IMR-90 (cell line): ENCODE measurements at regions not wholly inside any gene's neighbourhood (a gene's known extent, or its start where the extent isn't known, plus 50 kb on each side); places are given as distances from the start of the nearest gene placed in this dataset.

ENCODE experiments used
- ATAC-seq: fragments of 200-7000 bp; cut with Tn5 transposase; 2 replicates; pipeline ENCODE4 v1.9.1; 2020; ENCODE audit warnings: low read depth, mild to moderate bottlenecking, moderate library complexity
- BruUV-seq: library from RNA; stranded (reverse); fragments of 400-500 nt; replicated peaks from 2 replicates; lab custom pipeline; 2021; lab: Mats Ljungman, UMichigan
- CTCF ChIA-PET: fragments of 300-600 bp; formaldehyde crosslinking; extraction: SDS; loops from one replicate; lab custom pipeline; 2021; ENCODE audit warnings: antibody characterized with exemption; lab: Yijun Ruan, JAX
- POLR2A ChIA-PET: fragments of 300-600 bp; sonication (Branson Sonifier 250); formaldehyde crosslinking; loops from one replicate; lab custom pipeline; 2022; ENCODE audit warnings: antibody characterized with exemption; ENCODE audit not compliant: unreplicated experiment; lab: Charles Lee
- DNase-seq: peaks from one replicate; pipeline ENCODE4 v3.0.0; 2013
- H2AFZ ChIP-seq: replicated peaks from 2 replicates; pipeline ENCODE3; 2013; ENCODE audit warnings: low read length, mild to moderate bottlenecking; ENCODE audit not compliant: poor library complexity
- H2AK5ac ChIP-seq: 2 replicates; pipeline ENCODE4 v1.6.1; 2013; ENCODE audit warnings: low read depth, low read length, inconsistent platforms
- H2AK9ac ChIP-seq: replicated peaks from 2 replicates; pipeline ENCODE3; 2013; ENCODE audit warnings: mild to moderate bottlenecking, low read depth, low read length, moderate library complexity; ENCODE audit not compliant: poor library complexity
- H2BK120ac ChIP-seq: 2 replicates; pipeline ENCODE4 v1.6.1; 2013; ENCODE audit warnings: low read depth, low read length, inconsistent platforms
- H2BK15ac ChIP-seq: 3 replicates; pipeline ENCODE4 v1.6.1; 2013; ENCODE audit warnings: low read depth, low read length, inconsistent platforms
- H2BK20ac ChIP-seq: 2 replicates; pipeline ENCODE4 v1.6.1; 2013; ENCODE audit warnings: low read depth, mild to moderate bottlenecking, inconsistent platforms, low read length, moderate library complexity
- H2BK5ac ChIP-seq: 2 replicates; pipeline ENCODE4 v1.6.1; 2013; ENCODE audit warnings: mild to moderate bottlenecking, low read depth, low read length, inconsistent platforms; ENCODE audit not compliant: poor library complexity, severe bottlenecking
- H3K14ac ChIP-seq: replicated peaks from 2 replicates; pipeline ENCODE4 v1.6.1; 2013; ENCODE audit warnings: low read depth, low read length, inconsistent platforms
- H3K18ac ChIP-seq: 2 replicates; pipeline ENCODE4 v1.6.1; 2013; ENCODE audit warnings: low read depth, low read length, control low read depth
- H3K23ac ChIP-seq: 2 replicates; pipeline ENCODE4 v1.6.1; 2013; ENCODE audit warnings: low read depth, low read length, inconsistent platforms
- H3K27ac ChIP-seq: 2 replicates; pipeline ENCODE4 v1.5.1; 2013; ENCODE audit warnings: mild to moderate bottlenecking, control low read depth, low read length; ENCODE audit not compliant: insufficient read depth
- H3K27me3 ChIP-seq: 2 replicates; pipeline ENCODE4 v1.6.1; 2013; ENCODE audit warnings: low read length; ENCODE audit not compliant: control insufficient read depth, insufficient read depth
- H3K36me3 ChIP-seq: 2 replicates; pipeline ENCODE4 v1.6.1; 2013; ENCODE audit warnings: low read length, mixed read lengths; ENCODE audit not compliant: control insufficient read depth, insufficient read depth
- H3K4ac ChIP-seq: 2 replicates; pipeline ENCODE4 v1.6.1; 2013; ENCODE audit warnings: low read depth, low read length, inconsistent platforms
- H3K4me1 ChIP-seq: 2 replicates; pipeline ENCODE4 v1.6.1; 2013; ENCODE audit warnings: low read length, mixed read lengths; ENCODE audit not compliant: control insufficient read depth, insufficient read depth
- H3K4me2 ChIP-seq: 2 replicates; pipeline ENCODE4 v1.6.1; 2013; ENCODE audit warnings: low read depth, mild to moderate bottlenecking, control low read depth, low read length, moderate library complexity
- H3K4me3 ChIP-seq: 2 replicates; pipeline ENCODE4 v1.5.1; 2013; ENCODE audit warnings: low read depth, mild to moderate bottlenecking, control low read depth, low read length, moderate library complexity; ENCODE audit not compliant: insufficient read depth
- H3K56ac ChIP-seq: 2 replicates; pipeline ENCODE4 v1.6.1; 2013; ENCODE audit warnings: low read length, inconsistent platforms; ENCODE audit not compliant: insufficient read depth; ENCODE audit errors: extremely low read depth
- H3K79me1 ChIP-seq, 2 experiments: 2 replicates each; pipeline ENCODE4 v1.6.1; 2013; ENCODE audit warnings: low read length in 2 of 2, inconsistent platforms in 1 of 2, low read depth in 1 of 2
- H3K9ac ChIP-seq: 2 replicates; pipeline ENCODE4 v1.6.1; 2013; ENCODE audit warnings: low read depth, low read length, control low read depth
- H3K9me1 ChIP-seq: 2 replicates; pipeline ENCODE4 v1.6.1; 2013; ENCODE audit warnings: low read length, inconsistent platforms; ENCODE audit not compliant: insufficient read depth
- H3K9me3 ChIP-seq: 2 replicates; pipeline ENCODE4 v1.6.1; 2013; ENCODE audit warnings: low read length; ENCODE audit not compliant: control insufficient read depth, insufficient read depth
- H4K20me1 ChIP-seq: 2 replicates; pipeline ENCODE4 v1.6.1; 2013; ENCODE audit warnings: low read length, inconsistent platforms; ENCODE audit not compliant: insufficient read depth
- H4K5ac ChIP-seq: 2 replicates; pipeline ENCODE4 v1.6.1; 2013; ENCODE audit warnings: mild to moderate bottlenecking, low read depth, low read length, control low read depth
- H4K8ac ChIP-seq, 2 experiments: 2 replicates each; pipeline ENCODE4 v1.6.1; 2013; ENCODE audit warnings: low read depth in 2 of 2, low read length in 2 of 2, control low read depth in 1 of 2, inconsistent platforms in 1 of 2
- H4K91ac ChIP-seq: 2 replicates; pipeline ENCODE4 v1.6.1; 2013; ENCODE audit warnings: low read depth, low read length, inconsistent platforms; ENCODE audit not compliant: insufficient read depth
- CEBPB ChIP-seq: IDR thresholded peaks from 2 replicates; pipeline ENCODE4 v1.6.1; 2012; ENCODE audit warnings: low read depth, low read length, improper control_type of control experiment
- CHD1 ChIP-seq: IDR thresholded peaks from 2 replicates; pipeline ENCODE4 v1.6.1; 2012; ENCODE audit warnings: low read depth, low read length, improper control_type of control experiment
- FOS ChIP-seq: fragments of 150-350 bp; IDR thresholded peaks from 2 replicates; pipeline ENCODE4 v1.6.1; 2016; ENCODE audit warnings: low read depth, low read length
- MAFK ChIP-seq: IDR thresholded peaks from 2 replicates; pipeline ENCODE4 v1.6.1; 2012; ENCODE audit warnings: low read depth, low read length, improper control_type of control experiment
- MAZ ChIP-seq: IDR thresholded peaks from 2 replicates; pipeline ENCODE4 v1.6.1; 2012; ENCODE audit warnings: low read depth, mild to moderate bottlenecking, low read length, improper control_type of control experiment, moderate library complexity, borderline replicate concordance
- NFE2L2 ChIP-seq: fragments of 150-350 bp; IDR thresholded peaks from 2 replicates; pipeline ENCODE4 v1.6.1; 2016; ENCODE audit warnings: low read depth, mild to moderate bottlenecking, low read length
- POLR2A ChIP-seq: IDR thresholded peaks from 2 replicates; pipeline ENCODE4 v1.6.1; 2012; ENCODE audit warnings: mild to moderate bottlenecking, low read depth, low read length
- RFX5 ChIP-seq: IDR thresholded peaks from 2 replicates; pipeline ENCODE4 v1.8.0; 2012; ENCODE audit warnings: low read depth, mild to moderate bottlenecking, low read length, moderate library complexity
- USF2 ChIP-seq: fragments of 150-350 bp; IDR thresholded peaks from 2 replicates; pipeline ENCODE4 v1.6.1; 2017; ENCODE audit warnings: mild to moderate bottlenecking, antibody characterized with exemption, low read length, low read depth
- WGBS, 2 experiments: methylation state at CpG; one replicate each; pipeline versions ENCODE4 v1.1.5 to v1.1.7; 2013; ENCODE audit warnings: missing lambda C conversion rate in 2 of 2; ENCODE audit not compliant: insufficient read length in 1 of 2; ENCODE audit errors: extremely low coverage in 2 of 2; 5-methylcytosine and 5-hydroxymethylcytosine counted together
- dilution Hi-C: fragments of 300-500 bp; cut with HindIII; formaldehyde crosslinking; loops from one replicate; pipeline ENCODE4 v1.14.3; 2018; ENCODE audit warnings: low sequenced_read_pairs; ENCODE audit not compliant: unreplicated experiment
- in situ Hi-C: fragments of 300-500 bp; cut with MboI; formaldehyde crosslinking; loops from 3 replicates; pipeline ENCODE4 v1.14.3; 2019; ENCODE audit warnings: low sequenced_read_pairs, inconsistent platforms, mixed read lengths
- intact Hi-C: fragments of 100-400 bp; cut with micrococcal nuclease; formaldehyde crosslinking; loops from 2 replicates; pipeline ENCODE4 v1.10.0; 2022
- TF ChIP-seq, protein P1 (sequence below): conservative IDR thresholded peaks from 2 replicates; pipeline ENCODE4 v1.5.1; 2012; ENCODE audit warnings: mild to moderate bottlenecking, low read depth, low read length, improper control_type of control experiment
- TF ChIP-seq, protein P2 (sequence below): fragments of 150-350 bp; IDR thresholded peaks from 2 replicates; pipeline ENCODE4 v1.6.1; 2016; ENCODE audit warnings: low read depth, mild to moderate bottlenecking, low read length, moderate library complexity, borderline replicate concordance

DNA sequence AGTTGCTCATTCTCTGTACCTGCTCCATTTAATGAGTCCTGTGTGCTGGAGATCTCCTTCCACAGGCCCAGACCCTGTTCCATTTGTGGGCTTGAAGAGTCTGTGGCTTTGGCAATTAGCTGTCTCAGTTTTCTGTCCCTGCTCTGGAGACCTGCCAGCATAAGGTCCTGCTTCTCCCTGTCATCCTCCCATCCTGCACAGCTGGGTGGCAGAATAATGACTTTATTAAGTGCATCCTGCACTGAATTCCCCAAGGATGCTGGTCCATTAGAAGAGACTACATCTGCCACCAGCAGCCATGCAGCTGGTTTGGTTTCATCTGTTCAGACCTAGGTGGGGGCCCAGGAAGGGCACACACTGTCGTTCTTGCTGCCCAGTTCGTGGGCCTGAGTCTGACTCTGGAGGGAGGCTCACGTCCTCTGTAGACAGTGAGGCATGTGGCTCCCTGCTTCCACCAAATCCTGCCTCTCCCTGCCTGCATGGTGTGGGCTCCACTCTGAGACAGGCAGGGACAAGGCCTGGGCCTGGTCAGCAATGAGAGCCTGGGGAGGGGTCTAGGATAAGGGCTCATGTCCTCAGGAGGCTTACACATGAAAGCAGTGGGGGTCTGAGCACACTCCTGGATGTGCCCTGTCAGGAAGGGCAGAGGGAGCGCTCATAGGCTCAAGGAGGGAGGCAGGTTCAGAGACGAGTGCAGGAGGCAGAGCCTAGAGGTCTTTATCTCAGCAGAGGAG, 78.4 kb upstream of the PRR23E start:
- Histone ChIP-seq H3K18ac (no peak overlapping the region), H2BK15ac (no peak overlapping the region), H3K4me1 (no peaks in the 10 kb centered on the region), H2BK5ac (no peak overlapping the region), H4K91ac (no peak overlapping the region), H3K27ac (no peak overlapping the region), H2AK5ac (no peak overlapping the region), H3K27me3 (no peaks in the 10 kb centered on the region; the same call in 1 of the 2 replicates), H3K4ac (no peak overlapping the region), H3K4me3 (no peak overlapping the region), H3K79me1 (no peaks in the 10 kb centered on the region), H3K9me3 (peaks cover 5% of the 10 kb centered on the region), H3K9me1 (no peaks in the 10 kb centered on the region), H3K23ac (no peak overlapping the region), H2AFZ (no peak overlapping the region), H4K20me1 (no peaks in the 10 kb centered on the region), H4K8ac (no peak overlapping the region), H3K9ac (no peak overlapping the region), H4K5ac (no peak overlapping the region), H2BK120ac (no peak overlapping the region), H3K56ac (no peak overlapping the region), H3K14ac (no peak overlapping the region), H2AK9ac (no peak overlapping the region), H2BK20ac (no peak overlapping the region), H3K36me3 (no peaks in the 10 kb centered on the region), H3K4me2 (no peak overlapping the region)
- ATAC-seq = no peak
- in situ Hi-C loops (no loop called here), intact Hi-C loops (no loop called here), dilution Hi-C loops (no loop called here)
- ChIA-PET POLR2A (no interaction called here), CTCF (no interaction called here)
- TF ChIP-seq CEBPB = no peak
- no peak for TF ChIP-seq RFX5
- TF ChIP-seq MAFK = no peak
- no peak for TF ChIP-seq POLR2A
- TF ChIP-seq NFE2L2 = no peak
- TF ChIP-seq, protein P1, sequence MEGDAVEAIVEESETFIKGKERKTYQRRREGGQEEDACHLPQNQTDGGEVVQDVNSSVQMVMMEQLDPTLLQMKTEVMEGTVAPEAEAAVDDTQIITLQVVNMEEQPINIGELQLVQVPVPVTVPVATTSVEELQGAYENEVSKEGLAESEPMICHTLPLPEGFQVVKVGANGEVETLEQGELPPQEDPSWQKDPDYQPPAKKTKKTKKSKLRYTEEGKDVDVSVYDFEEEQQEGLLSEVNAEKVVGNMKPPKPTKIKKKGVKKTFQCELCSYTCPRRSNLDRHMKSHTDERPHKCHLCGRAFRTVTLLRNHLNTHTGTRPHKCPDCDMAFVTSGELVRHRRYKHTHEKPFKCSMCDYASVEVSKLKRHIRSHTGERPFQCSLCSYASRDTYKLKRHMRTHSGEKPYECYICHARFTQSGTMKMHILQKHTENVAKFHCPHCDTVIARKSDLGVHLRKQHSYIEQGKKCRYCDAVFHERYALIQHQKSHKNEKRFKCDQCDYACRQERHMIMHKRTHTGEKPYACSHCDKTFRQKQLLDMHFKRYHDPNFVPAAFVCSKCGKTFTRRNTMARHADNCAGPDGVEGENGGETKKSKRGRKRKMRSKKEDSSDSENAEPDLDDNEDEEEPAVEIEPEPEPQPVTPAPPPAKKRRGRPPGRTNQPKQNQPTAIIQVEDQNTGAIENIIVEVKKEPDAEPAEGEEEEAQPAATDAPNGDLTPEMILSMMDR = no peak
- no peak for TF ChIP-seq CHD1
- TF ChIP-seq FOS = no peak
- TF ChIP-seq MAZ = no peak
- TF ChIP-seq USF2 = no peak
- TF ChIP-seq, protein P2, sequence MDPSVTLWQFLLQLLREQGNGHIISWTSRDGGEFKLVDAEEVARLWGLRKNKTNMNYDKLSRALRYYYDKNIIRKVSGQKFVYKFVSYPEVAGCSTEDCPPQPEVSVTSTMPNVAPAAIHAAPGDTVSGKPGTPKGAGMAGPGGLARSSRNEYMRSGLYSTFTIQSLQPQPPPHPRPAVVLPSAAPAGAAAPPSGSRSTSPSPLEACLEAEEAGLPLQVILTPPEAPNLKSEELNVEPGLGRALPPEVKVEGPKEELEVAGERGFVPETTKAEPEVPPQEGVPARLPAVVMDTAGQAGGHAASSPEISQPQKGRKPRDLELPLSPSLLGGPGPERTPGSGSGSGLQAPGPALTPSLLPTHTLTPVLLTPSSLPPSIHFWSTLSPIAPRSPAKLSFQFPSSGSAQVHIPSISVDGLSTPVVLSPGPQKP = no peak
- BruUV-seq = no TSS peak
- no CpG with 5 or more reads among the region's 5 CpGs for WGBS, 2 experiments
- no peak for DNase-seq
